Choroid plexus epithelial cell (primary cell): ENCODE measurements at regions not wholly inside any gene's neighbourhood (a gene's known extent, or its start where the extent isn't known, plus 50 kb on each side); places are given as distances from the start of the nearest gene placed in this dataset.
A peak's percentile ranks its signal among the peaks of the same experiment; 100 is the strongest.
"Not testable (repeated sequence)": the region's sequence is repeated elsewhere in the genome, so short reads cannot be mapped to it uniquely, and the experiment has no call there.

ENCODE experiments used
- DNase-seq: peaks from one replicate; pipeline ENCODE4 v3.0.0-alpha.2; 2010; ENCODE audit warnings: low read depth
- H3K4me3 ChIP-seq: 2 replicates; pipeline ENCODE4 v1.5.1; 2011; ENCODE audit warnings: low read depth, mild to moderate bottlenecking, control low read depth, low read length, moderate library complexity
- CTCF ChIP-seq: conservative IDR thresholded peaks from 2 replicates; pipeline ENCODE4 v1.5.1; 2011; ENCODE audit warnings: low read depth, mild to moderate bottlenecking, control low read depth, inconsistent platforms, low read length, moderate library complexity

- H3K4me3 ChIP-seq, result no peak overlapping the region
- peak; percentile 92 for DNase-seq
- TF ChIP-seq CTCF, result no peak
Observed at GRCh38 chr12:85626001-85626783, 210.0 kb downstream of the RASSF9 start.

- no peak for TF ChIP-seq CTCF
- no peak overlapping the region for H3K4me3 ChIP-seq
- no peak for DNase-seq
Observed at GRCh38 chr12:85626784-85627171, 209.4 kb downstream of the RASSF9 start.

GRCh38 chr12:85627584-85627983 is 208.6 kb downstream of the RASSF9 start:
- no peak for TF ChIP-seq CTCF
- no peak overlapping the region for H3K4me3 ChIP-seq
- DNase-seq, result peak; percentile 86

- not testable (repeated sequence) for H3K4me3 ChIP-seq, DNase-seq
Observed at GRCh38 chr12:85628562-85628961, 207.6 kb downstream of the RASSF9 start.

- H3K4me3 ChIP-seq, result no peak overlapping the region
- TF ChIP-seq CTCF, result no peak
- DNase-seq, result no peak
Observed at GRCh38 chr12:85630851-85631250, 205.4 kb downstream of the RASSF9 start.

- peak; percentile 39 for DNase-seq
- H3K4me3 ChIP-seq, result no peak overlapping the region
- TF ChIP-seq CTCF, result no peak
Observed at GRCh38 chr12:85632390-85632789, 203.8 kb downstream of the RASSF9 start.

GRCh38 chr12:85633491-85633890 is 202.7 kb downstream of the RASSF9 start:
- no peak for TF ChIP-seq CTCF
- no peak for DNase-seq
- no peak overlapping the region for H3K4me3 ChIP-seq

- TF ChIP-seq CTCF, result no peak
- H3K4me3 ChIP-seq, result no peak overlapping the region
- no peak for DNase-seq
Observed at GRCh38 chr12:85639834-85640233, 196.4 kb downstream of the RASSF9 start.
